ENCODE measurements at regions not wholly inside any gene's neighbourhood (a gene's known extent, or its start where the extent isn't known, plus 50 kb on each side); places are given as distances from the start of the nearest gene placed in this dataset.
A peak's percentile ranks its signal among the peaks of the same experiment; 100 is the strongest.

GRCh38 chr12:14258575-14258940 is 106.9 kb upstream of the ATF7IP start:
- Histone ChIP-seq H3K27ac (peak overlapping the region; percentile 60), H3K9ac (ENCODE audit: low read depth in 2 of 2, low read length in 2 of 2) (peak overlapping the region in 1 of 2 donors; percentile 36), H3K4me3 (no peak overlapping the region), H3K4me1 (no peaks in the 10 kb centered on the region), H3K27me3 (no peaks in the 10 kb centered on the region), H3K9me3 (no peaks in the 10 kb centered on the region), H3K36me3 (no peaks in the 10 kb centered on the region)
- no peak for TF ChIP-seq CTCF (IDR thresholded peaks at IDR 0.05)
- intact Hi-C loops (cut with DNase I): loop anchor here (5.0 kb wide), 1 partner anchor 109 kb away; the partner anchor contains the start of gene ATF7IP
- DNase-seq: no peak

GRCh38 chr12:14259481-14260010 is 105.9 kb upstream of the ATF7IP start:
- DNase-seq: no peak

GRCh38 chr12:14260011-14260993 is 105.2 kb upstream of the ATF7IP start:
- intact Hi-C loops (cut with DNase I): no loop called here
- Histone ChIP-seq H3K27me3 (no peaks in the 10 kb centered on the region), H3K36me3 (no peaks in the 10 kb centered on the region), H3K9ac (ENCODE audit: low read depth in 2 of 2, low read length in 2 of 2) (peak overlapping the region; percentile 40 to 60), H3K4me3 (peak overlapping the region; percentile 0), H3K9me3 (no peaks in the 10 kb centered on the region), H3K27ac (peak overlapping the region; percentile 60), H3K4me1 (no peaks in the 10 kb centered on the region)
- no peak for TF ChIP-seq CTCF (IDR thresholded peaks at IDR 0.05)
- DNase-seq: peak; percentile 94

More at GRCh38 chr12:14259481-14260010, 105.9 kb upstream of the ATF7IP start:
- H3K27me3 ChIP-seq: no peaks in the 10 kb centered on the region
- no peaks in the 10 kb centered on the region for H3K9me3 ChIP-seq
- no peak overlapping the region for H3K4me3 ChIP-seq
- H3K36me3 ChIP-seq: no peaks in the 10 kb centered on the region
- intact Hi-C loops (cut with DNase I): loop anchor here (5.0 kb wide), 1 partner anchor 108 kb away; the partner anchor contains the start of gene ATF7IP
- no peak for TF ChIP-seq CTCF (IDR thresholded peaks at IDR 0.05)
- H3K27ac ChIP-seq: peak overlapping the region; percentile 60
- H3K4me1 ChIP-seq: no peaks in the 10 kb centered on the region
- H3K9ac ChIP-seq (ENCODE audit: low read depth in 2 of 2, low read length in 2 of 2): no peak overlapping the region

GRCh38 chr12:14261096-14261495 is 104.4 kb upstream of the ATF7IP start:
- Histone ChIP-seq H3K36me3 (no peaks in the 10 kb centered on the region), H3K9me3 (no peaks in the 10 kb centered on the region), H3K9ac (ENCODE audit: low read depth in 2 of 2, low read length in 2 of 2) (peak overlapping the region in 1 of 2 donors; percentile 60), H3K4me3 (no peak overlapping the region), H3K27ac (peak overlapping the region; percentile 60), H3K27me3 (no peaks in the 10 kb centered on the region), H3K4me1 (no peaks in the 10 kb centered on the region)
- peak; percentile 33 for DNase-seq
- no peak for TF ChIP-seq CTCF (IDR thresholded peaks at IDR 0.05)
- intact Hi-C loops (cut with DNase I): no loop called here

- no peak for TF ChIP-seq CTCF (IDR thresholded peaks at IDR 0.05)
- H3K27ac ChIP-seq: no peak overlapping the region
- no peak overlapping the region for H3K9ac ChIP-seq (ENCODE audit: low read depth in 2 of 2, low read length in 2 of 2)
- DNase-seq: no peak
- H3K36me3 ChIP-seq: no peaks in the 10 kb centered on the region
- no peaks in the 10 kb centered on the region for H3K4me1 ChIP-seq
- no peaks in the 10 kb centered on the region for H3K27me3 ChIP-seq
- intact Hi-C loops (cut with DNase I): no loop called here
- H3K4me3 ChIP-seq: no peak overlapping the region
- no peaks in the 10 kb centered on the region for H3K9me3 ChIP-seq
Measured at GRCh38 chr12:14261861-14262260, 103.6 kb upstream of the ATF7IP start.
